ENCODE measurements at regions not wholly inside any gene's neighbourhood (a gene's known extent, or its start where the extent isn't known, plus 50 kb on each side); places are given as distances from the start of the nearest gene placed in this dataset.

- Mint-ChIP-seq H3K4me1 (peaks cover 8% of the 10 kb centered on the region), H3K27ac (no peak overlapping the region), H3K9me3 (peaks cover 12% of the 10 kb centered on the region), H3K36me3 (ENCODE audit: low read depth) (no peaks in the 10 kb centered on the region), H3K27me3 (ENCODE audit: low read depth, poor library complexity) (peaks cover 5% of the 10 kb centered on the region), H3K4me3 (no peak overlapping the region)
- DNase-seq = no peak
- no peak for TF ChIP-seq CTCF (IDR thresholded peaks at IDR 0.05)
Observed at GRCh38 chr3:189486556-189486955, 144.6 kb upstream of the TP63 start.

- Mint-ChIP-seq H3K27me3 (ENCODE audit: low read depth, poor library complexity) (peaks cover 5% of the 10 kb centered on the region), H3K4me3 (no peak overlapping the region), H3K36me3 (ENCODE audit: low read depth) (no peaks in the 10 kb centered on the region), H3K4me1 (peaks cover 18% of the 10 kb centered on the region), H3K27ac (peak overlapping the region; percentile 62), H3K9me3 (peaks cover 12% of the 10 kb centered on the region)
- no peak for DNase-seq
- no peak for TF ChIP-seq CTCF (IDR thresholded peaks at IDR 0.05)
Observed at GRCh38 chr3:189488241-189488767, 142.9 kb upstream of the TP63 start.

GRCh38 chr3:189490337-189490736, 140.9 kb upstream of the TP63 start:
- H3K4me3 Mint-ChIP-seq = no peak overlapping the region
- TF ChIP-seq CTCF (IDR thresholded peaks at IDR 0.05) = no peak
- H3K9me3 Mint-ChIP-seq = peaks cover 15% of the 10 kb centered on the region
- no peak for DNase-seq
- no peak overlapping the region for H3K27ac Mint-ChIP-seq
- no peaks in the 10 kb centered on the region for H3K36me3 Mint-ChIP-seq (ENCODE audit: low read depth)
- H3K4me1 Mint-ChIP-seq = peaks cover 18% of the 10 kb centered on the region
- peaks cover 5% of the 10 kb centered on the region for H3K27me3 Mint-ChIP-seq (ENCODE audit: low read depth, poor library complexity)

GRCh38 chr3:189490749-189491148, 140.4 kb upstream of the TP63 start:
- DNase-seq = no peak
- no peak overlapping the region for H3K4me3 Mint-ChIP-seq
- peaks cover 11% of the 10 kb centered on the region for H3K9me3 Mint-ChIP-seq
- H3K36me3 Mint-ChIP-seq (ENCODE audit: low read depth) = no peaks in the 10 kb centered on the region
- no peak for TF ChIP-seq CTCF (IDR thresholded peaks at IDR 0.05)
- H3K27me3 Mint-ChIP-seq (ENCODE audit: low read depth, poor library complexity) = peaks cover 5% of the 10 kb centered on the region
- no peak overlapping the region for H3K27ac Mint-ChIP-seq
- H3K4me1 Mint-ChIP-seq = peaks cover 18% of the 10 kb centered on the region

GRCh38 chr3:189491831-189492230, 139.4 kb upstream of the TP63 start:
- TF ChIP-seq CTCF (IDR thresholded peaks at IDR 0.05) = no peak
- H3K27me3 Mint-ChIP-seq (ENCODE audit: low read depth, poor library complexity) = peaks cover 10% of the 10 kb centered on the region
- H3K36me3 Mint-ChIP-seq (ENCODE audit: low read depth) = no peaks in the 10 kb centered on the region
- H3K27ac Mint-ChIP-seq = peak overlapping the region; percentile 58
- peaks cover 18% of the 10 kb centered on the region for H3K4me1 Mint-ChIP-seq
- H3K4me3 Mint-ChIP-seq = no peak overlapping the region
- no peak for DNase-seq
- peaks cover 4% of the 10 kb centered on the region for H3K9me3 Mint-ChIP-seq

- H3K9me3 Mint-ChIP-seq = peaks cover 4% of the 10 kb centered on the region
- DNase-seq = no peak
- H3K27ac Mint-ChIP-seq = no peak overlapping the region
- no peak for TF ChIP-seq CTCF (IDR thresholded peaks at IDR 0.05)
- peaks cover 18% of the 10 kb centered on the region for H3K4me1 Mint-ChIP-seq
- H3K4me3 Mint-ChIP-seq = no peak overlapping the region
- H3K36me3 Mint-ChIP-seq (ENCODE audit: low read depth) = no peaks in the 10 kb centered on the region
- H3K27me3 Mint-ChIP-seq (ENCODE audit: low read depth, poor library complexity) = peaks cover 10% of the 10 kb centered on the region
Observed at GRCh38 chr3:189493271-189493670, 137.9 kb upstream of the TP63 start.

All from nephron progenitor cell (in vitro differentiated cells).